Upper lobe of right lung (tissue), 1 donor: ENCODE measurements at regions not wholly inside any gene's neighbourhood (a gene's known extent, or its start where the extent isn't known, plus 50 kb on each side); places are given as distances from the start of the nearest gene placed in this dataset.
"Not testable (repeated sequence)": the region's sequence is repeated elsewhere in the genome, so short reads cannot be mapped to it uniquely, and the experiment has no call there.

Source experiments
- ATAC-seq: fragments of 200-7000 bp; cut with Tn5 transposase; one replicate; pipeline ENCODE4 v1.9.1; 2020; ENCODE audit warnings: mild to moderate bottlenecking, moderate library complexity
- DNase-seq: peaks from one replicate; pipeline ENCODE4 v3.0.0-alpha.2; 2020
- H3K27ac ChIP-seq: fragments of 200-600 bp; one replicate; pipeline ENCODE4 v1.8.0; 2022
- H3K27me3 ChIP-seq: fragments of 200-600 bp; one replicate; pipeline ENCODE4 v1.8.0; 2022; ENCODE audit warnings: mild to moderate bottlenecking
- H3K36me3 ChIP-seq: fragments of 200-600 bp; one replicate; pipeline ENCODE4 v1.8.0; 2022
- H3K4me1 ChIP-seq: fragments of 200-600 bp; one replicate; pipeline ENCODE4 v1.8.0; 2022
- H3K4me3 ChIP-seq: fragments of 200-600 bp; one replicate; pipeline ENCODE4 v1.8.0; 2022; ENCODE audit warnings: mild to moderate bottlenecking
- H3K9me3 ChIP-seq: fragments of 200-600 bp; one replicate; pipeline ENCODE4 v1.8.0; 2022
- CTCF ChIP-seq: fragments of 200-600 bp; IDR thresholded peaks from one replicate; pipeline ENCODE4 v1.8.0; 2022; ENCODE audit warnings: antibody characterized with exemption
- intact Hi-C: fragments of 100-400 bp; cut with DNase I; formaldehyde crosslinking; loops from one replicate; pipeline ENCODE4 v1.11.0; 2022
- donor health status: DM: no; HTN: yes; CAD: no; lungs with severe emphysema.

- H3K27ac ChIP-seq, result no peak overlapping the region
- ATAC-seq, result no peak
- H3K27me3 ChIP-seq, result no peaks in the 10 kb centered on the region
- DNase-seq, result no peak
- H3K4me3 ChIP-seq, result no peak overlapping the region
- intact Hi-C loops, result no loop called here
- no peaks in the 10 kb centered on the region for H3K9me3 ChIP-seq
- TF ChIP-seq CTCF, result no peak
- H3K4me1 ChIP-seq, result no peaks in the 10 kb centered on the region
- H3K36me3 ChIP-seq, result no peaks in the 10 kb centered on the region
Observed at GRCh38 chr5:163345216-163345615, 92.2 kb upstream of the CCNG1 start.

DNA sequence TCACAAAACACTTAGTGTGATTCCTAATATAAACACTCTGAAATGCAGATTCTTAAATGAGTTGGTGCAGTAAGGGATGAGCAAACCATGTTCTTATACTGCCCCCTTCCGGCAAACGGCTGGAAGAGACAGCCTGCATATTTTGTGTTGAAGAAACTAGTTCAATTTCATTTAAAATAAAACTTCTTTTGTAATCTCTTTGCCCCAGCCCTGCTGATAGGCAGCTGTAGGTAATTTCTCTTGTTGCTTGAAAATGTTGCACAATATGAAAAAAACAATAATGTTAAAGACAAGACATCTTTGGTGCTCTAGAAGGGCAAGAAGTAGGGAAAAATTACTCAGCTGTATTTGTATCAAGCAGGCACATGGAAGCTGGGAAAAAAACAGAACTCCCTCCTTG is 89.7 kb upstream of the CCNG1 start:
- no peak for DNase-seq
- peak; percentile 77 for ATAC-seq
- Histone ChIP-seq H3K9me3 (no peaks in the 10 kb centered on the region), H3K4me1 (no peaks in the 10 kb centered on the region), H3K27me3 (no peaks in the 10 kb centered on the region), H3K4me3 (no peak overlapping the region), H3K27ac (no peak overlapping the region), H3K36me3 (no peaks in the 10 kb centered on the region)
- intact Hi-C loops, result no loop called here
- peak; percentile 76 for TF ChIP-seq CTCF

DNA sequence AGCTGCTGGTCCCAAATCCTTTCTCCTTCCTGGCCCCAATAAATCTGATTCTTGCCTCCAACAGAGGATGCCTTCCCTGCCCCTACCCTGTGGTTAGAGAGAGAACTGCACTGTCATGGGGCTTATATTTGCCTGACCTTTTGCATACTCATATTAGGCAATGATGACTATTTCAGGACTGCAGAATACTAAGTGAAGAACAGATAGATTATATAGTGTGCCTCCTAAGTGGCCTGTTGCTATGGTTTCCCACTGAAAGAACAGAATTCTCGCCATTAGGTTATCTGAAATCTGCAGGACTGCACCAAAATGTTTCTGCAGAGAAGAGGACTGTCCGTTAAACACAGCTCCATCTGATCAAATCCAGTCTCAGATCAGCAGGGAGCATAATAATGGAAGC is 87.3 kb upstream of the CCNG1 start:
- DNase-seq (no peak), ATAC-seq (peak; percentile 68)
- H3K27me3 ChIP-seq, result no peaks in the 10 kb centered on the region

DNA sequence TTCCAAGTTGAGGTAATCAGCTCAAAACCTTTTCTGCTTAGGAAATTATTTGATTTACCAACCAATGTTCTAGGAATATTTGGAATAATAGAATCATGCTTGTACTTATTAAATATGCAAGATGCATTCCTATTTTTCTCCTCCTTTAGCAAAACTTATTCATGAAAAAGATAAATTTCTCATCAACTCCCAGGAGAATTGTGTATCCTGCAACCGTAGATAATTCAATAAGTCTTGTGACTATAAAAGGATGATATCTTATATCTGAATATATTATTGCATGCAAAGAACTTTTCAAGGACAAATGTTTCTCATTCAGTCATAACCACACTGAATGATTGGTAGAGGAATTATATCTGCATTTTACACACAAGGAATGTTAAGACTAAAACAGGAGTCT is 84.9 kb upstream of the CCNG1 start:
- no peaks in the 10 kb centered on the region for H3K27me3 ChIP-seq
- H3K4me1 ChIP-seq, result no peaks in the 10 kb centered on the region
- no peak for ATAC-seq

More for the DNA sequence above, 87.3 kb upstream of the CCNG1 start:
- TF ChIP-seq CTCF, result peak; percentile 10
- Histone ChIP-seq H3K27ac (no peak overlapping the region), H3K36me3 (no peaks in the 10 kb centered on the region), H3K4me1 (no peaks in the 10 kb centered on the region), H3K9me3 (no peaks in the 10 kb centered on the region), H3K4me3 (no peak overlapping the region)
- intact Hi-C loops, result no loop called here

GRCh38 chr5:163355811-163356210 is 81.6 kb upstream of the CCNG1 start:
- H3K4me1 ChIP-seq, H3K4me3 ChIP-seq, ATAC-seq, intact Hi-C loops, H3K27me3 ChIP-seq, H3K27ac ChIP-seq, H3K36me3 ChIP-seq, DNase-seq, H3K9me3 ChIP-seq: not testable (repeated sequence)

More for the DNA sequence above, 84.9 kb upstream of the CCNG1 start:
- no peak for DNase-seq
- Histone ChIP-seq H3K36me3 (no peaks in the 10 kb centered on the region), H3K4me3 (no peak overlapping the region), H3K9me3 (no peaks in the 10 kb centered on the region), H3K27ac (no peak overlapping the region)
- intact Hi-C loops, result no loop called here
- no peak for TF ChIP-seq CTCF

- TF ChIP-seq CTCF, result no peak
- Histone ChIP-seq H3K4me3 (no peak overlapping the region), H3K4me1 (no peaks in the 10 kb centered on the region), H3K27ac (no peak overlapping the region), H3K36me3 (no peaks in the 10 kb centered on the region), H3K9me3 (no peaks in the 10 kb centered on the region), H3K27me3 (no peaks in the 10 kb centered on the region)
- DNase-seq (no peak), ATAC-seq (no peak)
- intact Hi-C loops, result no loop called here
Observed at GRCh38 chr5:163357636-163358035, 79.8 kb upstream of the CCNG1 start.
